Fibroblast of lung (primary cell): ENCODE measurements at regions not wholly inside any gene's neighbourhood (a gene's known extent, or its start where the extent isn't known, plus 50 kb on each side); places are given as distances from the start of the nearest gene placed in this dataset.

Experiments
- DNase-seq, 2 donors: peaks; one replicate each; pipeline versions ENCODE4 v3.0.0 to v3.0.0-alpha.2; 2010; ENCODE audit warnings: low read depth in 2 of 2
- H2AFZ ChIP-seq: 2 replicates; pipeline ENCODE4 v1.5.1; 2012; ENCODE audit warnings: low read length, control low read depth, inconsistent platforms
- H3K27ac ChIP-seq: 2 replicates; pipeline ENCODE4 v1.5.1; 2011; ENCODE audit warnings: low read length, control low read depth; ENCODE audit not compliant: insufficient read depth
- H3K27me3 ChIP-seq: 2 replicates; pipeline ENCODE4 v1.5.1; 2011; ENCODE audit warnings: mild to moderate bottlenecking, low read length; ENCODE audit not compliant: control insufficient read depth, insufficient read depth
- H3K36me3 ChIP-seq: 2 replicates; pipeline ENCODE4 v1.5.1; 2011; ENCODE audit warnings: low read length; ENCODE audit not compliant: control insufficient read depth, insufficient read depth
- H3K4me1 ChIP-seq: 2 replicates; pipeline ENCODE4 v1.5.1; 2011; ENCODE audit warnings: low read length; ENCODE audit not compliant: control insufficient read depth, insufficient read depth; ENCODE audit errors: extremely low read depth
- H3K4me2 ChIP-seq: 2 replicates; pipeline ENCODE4 v1.5.1; 2011; ENCODE audit warnings: low read length, control low read depth; ENCODE audit not compliant: insufficient read depth; ENCODE audit errors: extremely low read depth
- H3K4me3 ChIP-seq, 4 experiments: fragments of 200-600 bp in 1 of 4; sonication (generic) in 1 of 4; replicated peaks in 1 of 4; 2 replicates each; pipeline ENCODE4 v1.5.1; 2011 to 2016; ENCODE audit warnings: low read length in 4 of 4, low read depth in 3 of 4, mild to moderate bottlenecking in 3 of 4, control low read depth in 2 of 4, inconsistent platforms in 1 of 4, mixed read lengths in 1 of 4; ENCODE audit not compliant: insufficient read depth in 1 of 4; ENCODE audit errors: control extremely low read depth in 1 of 4
- H3K79me2 ChIP-seq: 2 replicates; pipeline ENCODE4 v1.5.1; 2012; ENCODE audit warnings: mild to moderate bottlenecking, low read length, inconsistent platforms; ENCODE audit not compliant: control insufficient read depth, insufficient read depth
- H3K9ac ChIP-seq: 2 replicates; pipeline ENCODE4 v1.5.1; 2011; ENCODE audit warnings: mild to moderate bottlenecking, low read length, control low read depth; ENCODE audit not compliant: insufficient read depth
- H3K9me3 ChIP-seq: 2 replicates; pipeline ENCODE4 v1.5.1; 2012; ENCODE audit warnings: low read depth, low read length; ENCODE audit not compliant: control insufficient read depth, insufficient read depth
- H4K20me1 ChIP-seq: 2 replicates; pipeline ENCODE4 v1.5.1; 2011; ENCODE audit warnings: low read length; ENCODE audit not compliant: control insufficient read depth, insufficient read depth; ENCODE audit errors: extremely low read depth
- EZH2 ChIP-seq: IDR thresholded peaks from 2 replicates; pipeline ENCODE4 v1.5.1; 2012; ENCODE audit warnings: low read length, control low read depth, mild to moderate bottlenecking; ENCODE audit errors: missing control alignments
- TF ChIP-seq, protein P1 (sequence below), 2 donors: IDR thresholded peaks in 1 of 2; conservative IDR thresholded peaks in 1 of 2; 1 replicate in 1 of 2; 2 replicates in 1 of 2; pipeline ENCODE4 v1.5.1; 2011 to 2012; ENCODE audit warnings: low read length in 2 of 2, control low read depth in 1 of 2, inconsistent platforms in 1 of 2, low read depth in 1 of 2, mild to moderate bottlenecking in 1 of 2

DNA sequence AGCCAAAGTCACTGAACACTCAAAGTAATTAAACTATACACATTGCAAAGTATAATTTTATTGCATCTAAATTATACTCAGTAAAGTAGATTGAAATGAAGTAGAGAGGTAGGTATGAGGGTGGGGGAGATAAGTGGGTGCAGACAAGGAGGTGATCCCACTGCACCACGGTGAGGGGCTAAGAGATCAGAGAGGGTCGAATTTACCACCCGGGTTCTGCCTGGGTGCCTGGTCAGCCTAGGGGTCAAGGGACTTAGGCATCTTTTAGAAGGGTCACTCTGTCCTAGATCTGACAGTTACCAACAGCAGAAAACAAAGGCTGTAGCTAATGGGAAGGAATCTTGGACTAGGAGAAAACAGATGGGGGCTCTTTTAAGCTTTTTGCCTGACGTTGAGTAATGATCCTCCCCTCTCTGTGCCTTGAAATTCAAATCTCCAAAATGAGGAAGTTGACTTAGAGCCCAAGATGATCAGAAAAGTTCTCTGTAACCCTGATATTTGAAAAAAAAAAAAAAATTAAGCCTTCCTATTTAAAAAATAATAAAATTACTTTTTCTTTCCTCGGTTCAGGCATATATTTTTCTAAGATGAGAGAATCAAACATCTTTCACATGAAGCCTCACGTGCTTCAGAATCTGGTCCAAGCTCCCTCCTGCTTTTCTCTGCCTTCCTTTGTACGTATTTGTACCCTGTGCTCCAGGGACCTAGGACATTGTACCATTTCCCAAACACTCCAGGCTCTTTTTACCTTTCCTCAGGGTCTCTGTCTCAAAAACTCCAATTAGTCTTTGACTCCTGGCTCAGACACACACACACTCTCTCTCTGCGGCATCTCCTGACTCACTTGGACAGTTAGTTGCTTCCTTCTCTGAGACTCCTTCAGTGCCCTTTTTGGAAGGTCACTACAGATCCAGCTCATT lies 353.9 kb downstream of the CYRIA start:
- H3K9ac ChIP-seq, result no peak overlapping the region
- H3K79me2 ChIP-seq, result no peaks in the 10 kb centered on the region
- H3K9me3 ChIP-seq, result no peaks in the 10 kb centered on the region
- DNase-seq, result no peak
- H3K4me1 ChIP-seq, result no peaks in the 10 kb centered on the region
- no peaks in the 10 kb centered on the region for H3K27me3 ChIP-seq
- no peak for TF ChIP-seq EZH2
- TF ChIP-seq, protein P1, sequence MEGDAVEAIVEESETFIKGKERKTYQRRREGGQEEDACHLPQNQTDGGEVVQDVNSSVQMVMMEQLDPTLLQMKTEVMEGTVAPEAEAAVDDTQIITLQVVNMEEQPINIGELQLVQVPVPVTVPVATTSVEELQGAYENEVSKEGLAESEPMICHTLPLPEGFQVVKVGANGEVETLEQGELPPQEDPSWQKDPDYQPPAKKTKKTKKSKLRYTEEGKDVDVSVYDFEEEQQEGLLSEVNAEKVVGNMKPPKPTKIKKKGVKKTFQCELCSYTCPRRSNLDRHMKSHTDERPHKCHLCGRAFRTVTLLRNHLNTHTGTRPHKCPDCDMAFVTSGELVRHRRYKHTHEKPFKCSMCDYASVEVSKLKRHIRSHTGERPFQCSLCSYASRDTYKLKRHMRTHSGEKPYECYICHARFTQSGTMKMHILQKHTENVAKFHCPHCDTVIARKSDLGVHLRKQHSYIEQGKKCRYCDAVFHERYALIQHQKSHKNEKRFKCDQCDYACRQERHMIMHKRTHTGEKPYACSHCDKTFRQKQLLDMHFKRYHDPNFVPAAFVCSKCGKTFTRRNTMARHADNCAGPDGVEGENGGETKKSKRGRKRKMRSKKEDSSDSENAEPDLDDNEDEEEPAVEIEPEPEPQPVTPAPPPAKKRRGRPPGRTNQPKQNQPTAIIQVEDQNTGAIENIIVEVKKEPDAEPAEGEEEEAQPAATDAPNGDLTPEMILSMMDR (conservative IDR thresholded peaks at IDR 0.05 in 1 of 2, IDR thresholded peaks at IDR 0.05 in 1 of 2; ENCODE audit: low read depth in 1 of 2, low read length in 2 of 2), result no peak
- H4K20me1 ChIP-seq, result no peaks in the 10 kb centered on the region
- H2AFZ ChIP-seq, result no peak overlapping the region
- H3K36me3 ChIP-seq, result no peaks in the 10 kb centered on the region
- no peak overlapping the region for H3K4me2 ChIP-seq
- H3K4me3 ChIP-seq, result no peak overlapping the region
- no peak overlapping the region for H3K27ac ChIP-seq

DNA sequence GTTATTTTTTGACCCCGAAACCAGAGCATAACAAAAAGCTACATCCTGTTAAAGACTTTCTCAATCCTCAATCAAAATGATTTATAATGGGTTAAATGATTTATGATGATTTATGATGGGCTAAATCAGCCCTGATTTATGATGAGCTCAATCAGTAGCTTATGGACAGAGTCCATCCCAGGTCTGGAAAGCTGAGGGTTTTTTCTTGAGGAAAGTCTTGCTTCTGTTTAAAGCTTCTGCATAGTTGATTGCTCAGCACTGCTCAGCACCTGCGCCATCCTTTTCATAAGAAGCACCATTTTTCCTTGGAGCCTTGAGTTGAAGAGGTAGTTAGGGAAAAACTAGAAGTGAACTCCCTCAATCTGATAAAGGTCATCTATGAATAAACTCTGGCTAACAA lies 356.8 kb downstream of the CYRIA start:
- no peaks in the 10 kb centered on the region for H3K27me3 ChIP-seq

DNA sequence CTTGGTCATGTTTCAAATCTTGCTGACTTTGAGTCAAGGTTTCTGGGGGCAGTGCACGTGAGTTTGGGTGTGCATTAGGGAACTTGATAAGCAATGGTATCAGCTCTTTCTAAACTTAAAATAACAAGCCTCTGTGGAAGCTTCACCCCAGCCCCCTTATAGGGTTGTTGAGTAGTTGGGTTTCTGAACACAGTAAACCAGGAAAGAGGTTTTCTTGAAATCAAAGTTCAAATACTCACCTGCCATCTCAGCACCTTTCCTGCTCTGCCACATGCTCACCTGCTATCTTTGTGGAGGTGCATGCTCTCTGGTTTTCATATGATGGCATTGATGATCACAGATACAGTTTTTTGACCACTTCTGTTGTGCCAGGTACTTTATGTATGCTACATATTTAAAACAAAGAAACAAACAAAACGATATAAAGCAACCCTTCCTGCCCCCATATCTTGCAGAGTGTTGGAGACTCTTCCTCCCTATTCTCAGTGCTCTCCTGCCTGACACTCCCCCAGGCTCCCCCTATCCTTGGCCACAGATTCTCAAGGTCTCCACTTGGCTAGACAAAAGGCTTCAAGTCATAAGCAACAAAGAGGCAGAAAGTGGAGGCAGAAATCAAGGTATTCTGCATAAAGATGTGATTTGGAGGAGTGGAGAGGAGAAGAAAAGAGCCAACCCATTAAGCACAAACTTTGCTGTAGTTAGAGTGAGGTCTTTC lies 360.6 kb downstream of the CYRIA start:
- Histone ChIP-seq H3K4me1 (no peaks in the 10 kb centered on the region), H3K9ac (no peak overlapping the region), H3K4me3 (no peak overlapping the region), H4K20me1 (no peaks in the 10 kb centered on the region), H3K9me3 (no peaks in the 10 kb centered on the region), H3K27ac (no peak overlapping the region), H3K4me2 (no peak overlapping the region), H3K79me2 (no peaks in the 10 kb centered on the region), H2AFZ (no peak overlapping the region), H3K36me3 (no peaks in the 10 kb centered on the region), H3K27me3 (no peaks in the 10 kb centered on the region)
- DNase-seq, result no peak
- TF ChIP-seq, protein P1 (conservative IDR thresholded peaks at IDR 0.05 in 1 of 2, IDR thresholded peaks at IDR 0.05 in 1 of 2; ENCODE audit: low read depth in 1 of 2, low read length in 2 of 2), result no peak
- no peak for TF ChIP-seq EZH2

More for the DNA sequence above, 356.8 kb downstream of the CYRIA start:
- no peak for DNase-seq
- H3K9me3 ChIP-seq, result no peaks in the 10 kb centered on the region
- H3K79me2 ChIP-seq, result no peaks in the 10 kb centered on the region
- H3K27ac ChIP-seq, result no peak overlapping the region
- no peak overlapping the region for H3K4me2 ChIP-seq
- H4K20me1 ChIP-seq, result no peaks in the 10 kb centered on the region
- H3K4me3 ChIP-seq, result no peak overlapping the region
- H3K36me3 ChIP-seq, result no peaks in the 10 kb centered on the region
- no peak overlapping the region for H3K9ac ChIP-seq
- TF ChIP-seq, protein P1 (conservative IDR thresholded peaks at IDR 0.05 in 1 of 2, IDR thresholded peaks at IDR 0.05 in 1 of 2; ENCODE audit: low read depth in 1 of 2, low read length in 2 of 2), result no peak
- no peak for TF ChIP-seq EZH2
- no peak overlapping the region for H2AFZ ChIP-seq
- no peaks in the 10 kb centered on the region for H3K4me1 ChIP-seq
